ENCODE measurements at regions not wholly inside any gene's neighbourhood (a gene's known extent, or its start where the extent isn't known, plus 50 kb on each side); places are given as distances from the start of the nearest gene placed in this dataset.
A peak's percentile ranks its signal among the peaks of the same experiment; 100 is the strongest.
"Not testable (repeated sequence)": the region's sequence is repeated elsewhere in the genome, so short reads cannot be mapped to it uniquely, and the experiment has no call there.

GRCh38 chr10:8338177-8338766 lies 283.8 kb downstream of the GATA3 start:
- no peak for DNase-seq (ENCODE audit: low read depth)

DNA sequence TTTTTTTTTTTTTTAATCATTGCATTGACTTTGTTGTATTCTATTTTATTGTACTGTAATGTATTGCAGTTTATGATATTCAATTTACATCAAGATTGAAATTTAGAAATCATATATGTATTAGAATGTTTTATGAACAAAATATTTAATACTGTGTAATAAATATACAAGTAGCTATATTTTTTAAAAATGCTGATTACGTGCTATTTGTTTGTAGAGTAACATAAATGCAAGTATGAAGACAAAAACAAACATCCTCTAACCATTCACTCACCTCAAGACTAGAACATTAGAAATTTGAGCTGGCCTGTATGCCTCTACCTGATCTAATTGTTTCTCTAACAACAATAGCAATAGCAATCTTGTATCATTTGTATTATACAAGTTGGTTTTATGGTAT lies 290.3 kb downstream of the GATA3 start:
- no peak for DNase-seq (ENCODE audit: low read depth)

DNA sequence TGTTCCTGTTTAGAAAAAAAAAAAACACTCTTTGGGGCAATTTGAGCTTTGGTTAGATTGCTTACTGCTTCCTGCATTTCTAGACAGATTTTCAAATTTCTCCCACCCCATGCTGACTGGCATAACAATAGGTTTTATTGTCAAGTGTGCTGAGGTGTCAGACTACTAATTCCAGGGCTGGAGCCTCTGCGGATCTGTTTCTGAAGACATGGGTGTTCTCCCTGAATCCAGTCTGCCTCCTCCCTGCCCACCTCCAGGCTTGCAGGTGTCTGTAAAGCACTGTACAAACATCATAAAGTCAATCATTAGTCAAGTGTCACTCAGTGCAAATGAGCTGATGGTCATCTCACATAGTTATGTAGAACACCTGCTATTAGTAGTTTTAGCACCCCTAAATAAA lies 292.4 kb downstream of the GATA3 start:
- DNase-seq (ENCODE audit: low read depth): no peak

DNA sequence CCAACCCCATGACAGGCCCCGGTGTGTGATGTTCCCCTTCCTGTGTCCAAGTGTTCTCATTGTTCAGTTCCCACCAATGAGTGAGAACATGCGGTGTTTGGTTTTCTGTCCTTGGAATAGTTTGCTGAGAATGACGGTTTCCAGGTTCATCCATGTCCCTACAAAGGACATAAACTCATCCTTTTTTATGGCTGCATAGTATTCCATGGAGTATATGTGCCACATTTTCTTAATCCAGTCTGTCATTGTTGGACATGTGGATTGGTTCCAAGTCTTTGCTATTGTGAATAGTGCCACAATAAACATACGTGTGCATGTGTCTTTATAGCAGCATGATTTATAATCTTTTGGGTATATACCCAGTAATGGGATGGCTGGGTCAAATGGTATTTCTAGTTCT lies 293.1 kb downstream of the GATA3 start:
- DNase-seq (ENCODE audit: low read depth): not testable (repeated sequence)

DNA sequence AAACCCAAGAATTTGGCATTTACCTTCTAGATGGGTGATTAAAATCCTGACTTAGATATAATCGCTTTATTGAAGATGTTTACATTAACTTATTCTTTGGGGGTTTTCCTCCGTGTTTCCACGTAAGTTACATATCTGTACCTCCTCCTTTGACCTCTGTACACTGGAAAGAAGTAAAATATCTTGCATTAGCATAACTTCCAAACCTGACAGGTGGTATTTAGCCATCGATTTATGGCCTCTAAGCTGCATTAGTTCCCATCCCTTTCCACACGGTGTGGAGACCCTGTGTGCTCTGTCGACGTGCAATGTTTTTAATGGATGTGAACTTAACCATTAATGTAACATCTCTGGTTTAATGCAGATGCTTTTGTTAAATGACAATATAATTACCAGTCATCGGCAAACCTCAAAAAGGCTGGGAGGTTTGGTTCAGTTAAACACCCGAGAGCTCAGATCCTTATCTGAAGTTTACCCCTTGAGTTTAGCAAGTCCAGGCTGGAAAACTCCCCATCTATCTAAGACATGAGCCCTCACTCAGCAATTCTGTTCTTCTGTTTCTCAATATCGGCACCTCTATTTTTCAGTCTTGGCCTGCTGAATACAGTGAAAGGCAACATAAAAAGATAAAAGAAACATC lies 295.2 kb downstream of the GATA3 start:
- DNase-seq (ENCODE audit: low read depth): no peak

DNA sequence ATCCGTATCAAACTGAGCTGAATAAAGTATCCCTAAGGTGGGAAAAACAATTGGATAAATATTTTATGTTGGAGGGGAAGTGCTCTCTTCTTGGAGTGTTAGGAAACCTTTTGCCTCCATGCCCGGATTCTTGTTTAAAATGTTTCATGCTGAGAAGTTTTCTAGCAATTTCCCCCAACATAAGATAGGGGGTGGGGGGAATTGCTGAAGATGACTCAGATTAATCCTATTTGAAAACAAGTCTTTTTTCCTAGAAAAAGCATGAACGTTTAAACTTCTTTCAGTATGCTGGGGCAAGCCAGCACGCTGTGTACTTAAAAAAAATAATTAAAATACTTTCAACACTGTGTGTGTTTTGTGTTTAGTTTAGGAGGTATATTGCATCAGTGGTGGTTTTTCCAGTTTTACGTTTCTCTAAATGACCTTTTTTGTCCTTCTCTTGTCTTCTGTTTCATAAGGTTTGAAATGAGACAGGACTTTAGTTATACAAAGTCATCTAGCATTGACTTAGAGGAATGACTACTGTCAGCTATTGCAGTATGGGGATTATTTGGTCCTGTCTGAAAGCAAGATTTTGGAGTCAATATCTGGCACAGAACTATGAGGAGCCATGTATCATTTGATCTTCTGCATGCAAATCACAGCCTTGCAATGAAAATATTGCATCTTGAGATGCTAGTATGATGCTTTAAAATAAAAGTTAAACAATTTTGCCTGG lies 295.9 kb downstream of the GATA3 start:
- no peak for DNase-seq (ENCODE audit: low read depth)

GRCh38 chr10:8352171-8353075 lies 297.9 kb downstream of the GATA3 start:
- no peak for DNase-seq (ENCODE audit: low read depth)

DNA sequence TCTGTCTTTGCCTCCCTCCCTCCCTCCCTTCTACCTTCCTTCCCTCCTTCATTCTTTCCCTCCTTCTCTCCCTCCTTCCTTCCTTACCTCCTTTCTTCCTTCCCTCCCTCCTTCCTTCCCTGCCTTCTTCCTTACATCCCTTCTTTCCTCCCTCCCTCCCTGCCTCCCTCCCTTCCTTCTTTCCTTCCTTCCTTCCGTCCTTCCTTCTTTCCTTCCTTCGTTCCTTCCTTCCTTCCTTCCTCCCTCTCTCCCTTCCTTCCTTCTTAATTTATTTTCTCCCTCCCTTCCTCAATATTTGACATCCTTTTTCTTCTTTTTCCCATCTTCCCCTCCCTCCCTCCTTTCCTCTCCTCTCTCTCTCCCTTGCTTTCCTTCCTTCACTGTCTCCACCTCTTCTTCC lies 301.8 kb downstream of the GATA3 start:
- no peak for DNase-seq (ENCODE audit: low read depth)

DNA sequence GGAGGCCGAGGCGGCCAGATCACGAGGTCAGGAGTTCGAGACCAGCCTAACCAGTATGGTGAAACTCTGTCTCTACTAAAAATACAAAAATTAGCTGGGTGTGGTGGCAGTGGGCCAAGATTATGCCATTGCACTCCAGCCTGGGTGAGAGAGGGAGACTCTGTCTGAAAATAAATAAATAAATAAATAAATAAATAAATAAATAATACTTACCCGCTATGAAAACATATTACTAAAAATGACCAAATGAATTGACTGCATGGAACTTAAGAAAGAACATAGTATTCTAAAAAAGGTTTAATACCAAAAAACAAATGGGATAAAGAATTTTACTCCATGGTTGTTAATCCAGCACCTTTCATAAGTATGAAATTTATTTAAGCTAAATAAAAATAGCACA lies 305.0 kb downstream of the GATA3 start:
- no peak for DNase-seq (ENCODE audit: low read depth)

- no peak for DNase-seq (ENCODE audit: low read depth)
Measured at GRCh38 chr10:8360365-8360764, 305.9 kb downstream of the GATA3 start.

GRCh38 chr10:8360814-8361509 lies 306.5 kb downstream of the GATA3 start:
- DNase-seq (ENCODE audit: low read depth): no peak

- no peak for DNase-seq (ENCODE audit: low read depth)
Measured at GRCh38 chr10:8361510-8361844, 307.0 kb downstream of the GATA3 start.

DNA sequence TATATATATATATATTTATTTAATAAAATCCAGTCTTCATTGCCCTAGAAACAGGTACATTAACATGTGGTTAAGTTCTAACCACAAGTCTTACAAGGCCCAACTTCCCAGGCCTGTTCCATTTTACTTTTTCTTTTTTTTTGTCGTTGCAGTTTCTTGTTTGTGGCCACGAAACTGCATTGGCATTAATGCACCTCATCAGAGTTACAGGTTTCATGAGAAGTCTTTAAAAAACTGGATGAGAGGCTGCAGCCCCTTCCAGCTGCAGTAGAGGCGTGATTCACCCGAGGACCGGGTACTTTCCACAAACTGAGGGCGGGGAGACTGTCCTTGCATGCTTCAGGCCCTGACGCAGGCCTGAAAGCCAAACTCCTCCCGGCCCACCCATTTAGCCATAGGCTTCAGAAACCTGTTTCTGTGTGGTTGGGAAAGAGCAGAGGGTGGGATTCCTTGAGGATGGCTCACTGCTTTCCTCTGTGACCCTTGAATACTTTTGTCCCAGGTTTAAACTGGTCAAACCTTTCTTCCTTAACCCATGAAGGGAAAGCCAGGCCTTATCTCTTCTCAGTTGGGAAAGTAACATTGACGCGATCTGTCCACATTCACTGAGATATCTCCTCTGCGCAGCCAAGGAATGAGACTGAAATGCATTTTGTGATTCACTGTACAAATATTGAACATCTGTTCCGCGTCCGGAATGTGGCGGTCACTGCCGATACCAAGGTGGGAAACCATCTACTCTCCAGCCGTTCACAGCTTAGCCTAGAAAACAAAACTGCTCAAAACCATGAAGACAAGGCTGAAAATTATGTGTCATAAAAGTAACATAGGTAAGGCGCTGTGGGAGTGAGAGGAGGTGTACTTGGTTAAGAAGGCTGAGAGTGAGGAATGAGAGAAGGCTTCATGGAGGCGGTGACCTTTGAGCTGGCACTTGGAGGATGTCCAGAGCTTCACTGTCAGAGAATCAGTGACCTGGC lies 311.7 kb downstream of the GATA3 start:
- peak; percentile 66 for DNase-seq (ENCODE audit: low read depth)

GRCh38 chr10:8367672-8368411 lies 313.4 kb downstream of the GATA3 start:
- not testable (repeated sequence) for DNase-seq (ENCODE audit: low read depth)

DNA sequence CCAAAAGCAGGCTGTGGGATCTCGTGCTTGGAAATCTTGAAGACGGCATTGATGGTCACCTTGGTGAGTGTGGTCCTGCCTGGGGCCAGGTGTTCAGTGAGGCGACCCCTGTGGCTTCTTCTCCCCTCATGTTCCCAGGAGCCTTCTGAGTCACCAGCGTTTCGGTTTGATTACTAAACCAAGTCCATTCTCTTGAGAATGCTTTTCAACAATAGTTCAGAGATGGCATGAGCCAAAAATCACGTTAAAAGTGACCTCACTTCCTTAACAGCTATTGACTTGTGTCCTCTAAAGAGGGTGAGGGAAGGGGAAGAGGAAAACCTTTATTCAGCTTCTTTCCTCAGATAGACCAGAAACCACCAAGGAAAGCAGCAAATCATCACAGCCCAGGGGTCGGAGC lies 315.2 kb downstream of the GATA3 start:
- no peak for DNase-seq (ENCODE audit: low read depth)

- DNase-seq (ENCODE audit: low read depth): no peak
Measured at GRCh38 chr10:8374334-8374733, 319.8 kb downstream of the GATA3 start.

DNA sequence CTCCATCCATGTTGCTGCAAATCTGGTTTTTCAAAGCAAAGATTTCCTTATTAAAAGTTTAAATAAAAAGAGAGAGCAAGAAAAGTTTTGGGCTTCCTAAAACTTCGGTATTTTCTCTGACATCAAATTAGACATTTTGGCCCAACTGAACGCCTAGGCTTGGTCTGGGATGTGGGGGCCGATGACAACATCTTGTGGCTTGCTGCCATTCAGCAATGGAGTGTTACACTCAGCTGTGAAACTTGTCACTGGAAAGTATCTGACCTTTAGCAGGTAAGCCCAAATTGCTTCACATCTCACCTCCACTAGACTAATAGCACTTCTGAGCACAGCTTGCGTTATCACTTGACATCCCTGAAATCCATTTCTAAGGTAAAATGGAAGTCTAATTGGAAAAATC lies 320.6 kb downstream of the GATA3 start:
- DNase-seq (ENCODE audit: low read depth): no peak

DNA sequence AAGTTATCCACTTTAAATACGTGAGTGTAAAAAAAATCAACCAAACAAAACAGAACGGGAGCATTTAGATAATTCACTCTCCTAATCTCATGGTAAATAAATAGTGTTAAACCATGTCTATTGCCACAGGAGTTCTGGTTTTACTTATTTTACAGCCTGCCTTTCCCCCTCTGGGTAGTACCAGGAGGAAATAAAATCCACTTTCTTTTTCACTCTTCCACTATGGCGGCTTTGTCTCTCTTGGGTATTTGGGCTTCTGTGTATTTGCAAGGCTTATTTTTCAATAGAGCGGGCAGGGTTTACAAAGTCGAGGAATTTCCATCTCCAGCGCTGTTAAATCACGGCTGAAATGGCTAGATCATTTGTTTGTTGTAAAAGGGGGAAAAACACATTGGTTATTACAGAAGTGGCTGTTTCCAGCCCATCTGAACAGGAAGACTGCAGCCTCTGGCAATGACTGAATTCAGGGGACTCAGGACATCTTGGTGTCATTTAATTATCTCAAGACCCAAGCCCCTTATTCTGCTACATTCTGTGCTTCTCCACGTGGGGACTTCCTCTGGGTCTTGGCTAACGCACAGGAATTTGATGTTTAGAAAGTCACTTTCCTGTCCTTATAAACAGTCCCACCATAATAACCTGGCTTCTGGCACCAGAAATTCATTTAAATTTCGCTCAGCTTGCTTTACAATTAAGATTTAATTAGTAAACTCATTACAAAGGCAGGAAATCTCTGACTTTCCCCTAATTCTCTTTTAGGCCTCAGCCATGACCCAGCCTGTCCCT lies 323.9 kb downstream of the GATA3 start:
- DNase-seq (ENCODE audit: low read depth): no peak
